Renal cortex interstitium (tissue), 11 donors: ENCODE measurements at regions not wholly inside any gene's neighbourhood (a gene's known extent, or its start where the extent isn't known, plus 50 kb on each side); places are given as distances from the start of the nearest gene placed in this dataset.

Source experiments
- DNase-seq, 11 donors: peaks; one replicate each; pipeline ENCODE4 v3.0.0-alpha.2; 2013; ENCODE audit warnings: low read depth in 9 of 11, low spot score in 4 of 11; ENCODE audit errors: extremely low read depth in 1 of 11

GRCh38 chr17:33661975-33662374, 368.9 kb upstream of the ASIC2 start:
- DNase-seq: no peak

- DNase-seq: no peak
These were observed 371.2 kb upstream of the ASIC2 start for GRCh38 chr17:33664116-33664840.

- no peak for DNase-seq
These were observed 374.0 kb upstream of the ASIC2 start for GRCh38 chr17:33667052-33667509.

- DNase-seq: no peak
These were observed 374.6 kb upstream of the ASIC2 start for GRCh38 chr17:33667671-33668070.

- DNase-seq: no peak
These were observed 375.4 kb upstream of the ASIC2 start for GRCh38 chr17:33668516-33668915.

GRCh38 chr17:33671491-33671890, 378.4 kb upstream of the ASIC2 start:
- no peak for DNase-seq

GRCh38 chr17:33674685-33675084, 381.6 kb upstream of the ASIC2 start:
- peak in 8 of 11 donors; percentile 37 to 52 (median 47) for DNase-seq

- no peak for DNase-seq
These were observed 383.3 kb upstream of the ASIC2 start for GRCh38 chr17:33676444-33676843.

GRCh38 chr17:33679595-33679994, 386.5 kb upstream of the ASIC2 start:
- no peak for DNase-seq

- no peak for DNase-seq
These were observed 387.4 kb upstream of the ASIC2 start for GRCh38 chr17:33680472-33680871.

- DNase-seq: no peak
These were observed 389.5 kb upstream of the ASIC2 start for GRCh38 chr17:33682599-33682998.

- no peak for DNase-seq
These were observed 391.6 kb upstream of the ASIC2 start for GRCh38 chr17:33684735-33685134.

- no peak for DNase-seq
These were observed 393.1 kb upstream of the ASIC2 start for GRCh38 chr17:33686171-33686570.

- no peak for DNase-seq
These were observed 394.7 kb upstream of the ASIC2 start for GRCh38 chr17:33687831-33688230.

GRCh38 chr17:33688771-33689170, 395.7 kb upstream of the ASIC2 start:
- DNase-seq: no peak

- no peak for DNase-seq
These were observed 396.6 kb upstream of the ASIC2 start for GRCh38 chr17:33689725-33690124.

GRCh38 chr17:33695431-33695830, 402.3 kb upstream of the ASIC2 start:
- DNase-seq: no peak

GRCh38 chr17:33696102-33696501, 403.0 kb upstream of the ASIC2 start:
- no peak for DNase-seq

GRCh38 chr17:33697557-33697956, 404.5 kb upstream of the ASIC2 start:
- DNase-seq: no peak

GRCh38 chr17:33701910-33702309, 408.8 kb upstream of the ASIC2 start:
- no peak for DNase-seq

GRCh38 chr17:33704856-33705255, 411.8 kb upstream of the ASIC2 start:
- no peak for DNase-seq
